ENCODE measurements at regions not wholly inside any gene's neighbourhood (a gene's known extent, or its start where the extent isn't known, plus 50 kb on each side); places are given as distances from the start of the nearest gene placed in this dataset.

GRCh38 chr6:100267721-100268123, 197.0 kb downstream of the SIM1 start:
- DNase-seq, result no peak

- DNase-seq, result no peak
Measured at GRCh38 chr6:100266494-100267401, 198.0 kb downstream of the SIM1 start.

GRCh38 chr6:100262086-100262485, 202.6 kb downstream of the SIM1 start:
- DNase-seq, result no peak

GRCh38 chr6:100261486-100261885, 203.2 kb downstream of the SIM1 start:
- DNase-seq, result no peak

- DNase-seq, result no peak
Measured at GRCh38 chr6:100260584-100260983, 204.1 kb downstream of the SIM1 start.

- DNase-seq, result no peak
Measured at GRCh38 chr6:100259865-100260264, 204.9 kb downstream of the SIM1 start.

GRCh38 chr6:100258752-100259151, 206.0 kb downstream of the SIM1 start:
- no peak for DNase-seq

GRCh38 chr6:100257793-100258395, 206.8 kb downstream of the SIM1 start:
- peak; percentile 21 for DNase-seq

GRCh38 chr6:100255701-100256100, 209.0 kb downstream of the SIM1 start:
- DNase-seq, result no peak

- no peak for DNase-seq
Measured at GRCh38 chr6:100247123-100247522, 217.6 kb downstream of the SIM1 start.

GRCh38 chr6:100246206-100246605, 218.5 kb downstream of the SIM1 start:
- no peak for DNase-seq

- DNase-seq, result no peak
Measured at GRCh38 chr6:100240798-100241197, 223.9 kb downstream of the SIM1 start.

- no peak for DNase-seq
Measured at GRCh38 chr6:100237821-100238220, 226.9 kb downstream of the SIM1 start.

GRCh38 chr6:100236389-100236788, 228.3 kb downstream of the SIM1 start:
- no peak for DNase-seq

GRCh38 chr6:100235631-100236030, 229.1 kb downstream of the SIM1 start:
- DNase-seq, result no peak

GRCh38 chr6:100234625-100235024, 230.1 kb downstream of the SIM1 start:
- DNase-seq, result no peak

GRCh38 chr6:100232781-100233573, 231.7 kb downstream of the SIM1 start:
- no peak for DNase-seq

- no peak for DNase-seq
Measured at GRCh38 chr6:100230953-100231316, 233.8 kb downstream of the SIM1 start.

GRCh38 chr6:100230115-100230952, 234.4 kb downstream of the SIM1 start:
- no peak for DNase-seq

GRCh38 chr6:100229512-100229911, 235.2 kb downstream of the SIM1 start:
- no peak for DNase-seq

GRCh38 chr6:100228834-100229441, 234.9 kb upstream of the MCHR2 start:
- peak; percentile 57 for DNase-seq

- peak; percentile 5 for DNase-seq
Measured at GRCh38 chr6:100228437-100228833, 234.4 kb upstream of the MCHR2 start.
